Esophagus mucosa (tissue), 1 donor: ENCODE measurements at regions not wholly inside any gene's neighbourhood (a gene's known extent, or its start where the extent isn't known, plus 50 kb on each side); places are given as distances from the start of the nearest gene placed in this dataset.
"Not testable (repeated sequence)": the region's sequence is repeated elsewhere in the genome, so short reads cannot be mapped to it uniquely, and the experiment has no call there.

Experiments
- ATAC-seq: fragments of 200-7000 bp; cut with Tn5 transposase; one replicate; pipeline ENCODE4 v1.9.1; 2020
- donor health status: DM: yes; HTN: yes; CAD: no.

DNA sequence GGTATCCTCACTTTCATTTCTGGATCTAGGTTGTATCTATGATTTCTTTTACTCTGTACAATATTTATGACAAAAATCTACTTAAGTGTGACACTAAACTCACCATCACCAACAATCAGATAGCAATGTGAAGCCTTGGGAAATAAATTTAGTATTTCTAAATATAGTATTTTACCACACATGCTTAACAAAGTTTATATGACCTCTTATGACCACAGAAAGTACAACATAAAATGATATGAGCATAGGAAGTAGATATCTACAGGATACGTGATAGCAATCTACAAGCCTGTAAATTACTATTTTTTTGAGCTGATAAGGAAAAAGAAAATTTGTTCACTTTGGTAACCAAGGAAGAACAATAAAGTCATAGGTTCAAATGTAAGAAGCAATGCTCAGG is 910.4 kb upstream of the CITED2 start:
- no peak for ATAC-seq

GRCh38 chr6:140283197-140283596 is 908.7 kb upstream of the CITED2 start:
- ATAC-seq: no peak

DNA sequence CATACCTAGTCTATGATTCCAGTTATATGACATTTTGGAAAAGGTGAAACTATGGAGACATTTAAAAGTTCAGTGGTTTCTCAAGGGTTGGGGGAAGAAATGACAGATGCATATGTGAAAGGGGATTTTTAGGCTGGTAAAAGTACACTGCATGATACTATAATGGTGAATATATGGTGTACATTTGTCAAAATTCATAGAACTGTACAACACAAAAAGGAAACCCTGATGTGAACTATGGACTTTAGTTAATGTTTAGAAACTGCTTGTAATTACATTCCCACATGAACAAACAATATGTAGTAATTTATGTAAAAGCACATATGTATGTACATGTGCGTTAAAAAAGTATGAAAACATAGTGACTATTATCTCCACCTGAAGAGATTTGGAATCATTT is 907.3 kb upstream of the CITED2 start:
- ATAC-seq: no peak

GRCh38 chr6:140281236-140281635 is 906.8 kb upstream of the CITED2 start:
- no peak for ATAC-seq

DNA sequence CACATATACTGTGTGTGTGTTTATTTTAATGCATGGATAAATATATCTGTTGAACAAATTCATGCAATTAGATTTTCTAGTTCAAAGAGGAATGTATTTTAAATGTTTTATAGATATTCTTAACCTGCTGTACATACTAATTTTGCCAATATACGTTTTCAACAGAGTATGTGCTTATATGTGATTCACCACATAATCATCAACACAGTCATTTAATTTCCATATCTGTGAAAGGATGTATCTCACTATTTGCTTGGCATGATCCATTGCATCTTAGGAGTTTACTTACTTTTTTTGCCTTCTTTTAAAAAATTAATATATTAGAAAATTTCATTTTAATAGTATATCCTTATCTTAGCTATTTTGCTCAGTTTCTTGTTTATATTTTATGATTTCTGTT is 902.3 kb upstream of the CITED2 start:
- no peak for ATAC-seq

DNA sequence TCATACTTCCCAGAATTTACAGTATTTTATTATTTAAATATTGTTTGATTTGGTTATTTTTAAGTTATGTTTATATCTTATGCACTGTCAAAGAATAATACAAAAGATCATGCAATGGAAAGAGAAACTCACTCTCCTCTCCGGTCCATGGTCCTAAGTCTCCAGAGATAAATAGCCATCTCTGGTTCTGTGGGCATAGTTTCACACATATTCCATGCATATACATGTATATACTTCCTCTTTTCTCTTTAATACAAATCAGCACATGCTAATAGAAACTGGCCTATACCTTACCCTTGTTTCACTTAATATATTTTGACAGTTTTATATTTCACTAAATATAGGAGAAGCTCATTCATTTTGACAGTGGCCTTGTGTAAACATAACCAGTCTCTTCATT is 901.7 kb upstream of the CITED2 start:
- no peak for ATAC-seq

- no peak for ATAC-seq
Measured at GRCh38 chr6:140275725-140276124, 901.3 kb upstream of the CITED2 start.

DNA sequence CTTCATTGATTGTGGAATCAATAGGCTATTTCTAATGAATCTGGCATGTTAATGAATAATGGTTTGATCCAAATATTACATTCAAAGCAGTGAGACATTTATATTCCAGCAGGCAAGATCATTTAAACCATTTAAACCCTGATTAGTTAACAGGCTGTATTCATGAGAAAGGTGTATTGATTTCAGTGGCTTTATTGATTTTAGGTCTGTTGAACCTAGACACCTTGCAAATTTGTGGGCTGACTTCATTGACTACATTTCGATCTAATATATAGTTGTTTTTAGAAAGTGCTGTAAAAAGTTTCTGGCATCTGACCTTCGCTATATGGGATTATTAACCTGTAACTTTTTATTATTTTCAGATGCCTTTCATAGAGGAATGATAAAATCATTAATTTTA is 900.1 kb upstream of the CITED2 start:
- ATAC-seq: no peak

GRCh38 chr6:140271759-140272377 is 897.4 kb upstream of the CITED2 start:
- no peak for ATAC-seq

GRCh38 chr6:140269591-140270165 is 895.2 kb upstream of the CITED2 start:
- ATAC-seq: peak; percentile 90

DNA sequence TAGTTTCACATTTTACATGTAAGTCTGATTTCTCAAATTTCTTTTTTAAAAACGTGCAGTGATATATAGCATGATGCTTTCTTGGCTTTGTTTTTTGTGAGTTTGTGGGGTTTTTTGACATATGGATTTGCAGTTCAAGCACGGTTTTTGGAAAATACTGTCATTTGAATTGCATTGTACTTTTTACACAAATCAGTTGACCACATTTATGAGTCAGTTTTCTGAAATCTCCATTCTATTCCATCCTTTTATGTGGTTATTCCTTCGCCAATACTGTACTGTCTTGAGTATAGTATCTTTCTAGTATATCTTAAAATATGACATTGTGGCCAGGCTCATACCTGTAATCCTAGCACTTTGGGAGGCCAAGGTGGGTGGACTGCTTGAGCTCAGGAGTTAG is 890.0 kb upstream of the CITED2 start:
- ATAC-seq: no peak

DNA sequence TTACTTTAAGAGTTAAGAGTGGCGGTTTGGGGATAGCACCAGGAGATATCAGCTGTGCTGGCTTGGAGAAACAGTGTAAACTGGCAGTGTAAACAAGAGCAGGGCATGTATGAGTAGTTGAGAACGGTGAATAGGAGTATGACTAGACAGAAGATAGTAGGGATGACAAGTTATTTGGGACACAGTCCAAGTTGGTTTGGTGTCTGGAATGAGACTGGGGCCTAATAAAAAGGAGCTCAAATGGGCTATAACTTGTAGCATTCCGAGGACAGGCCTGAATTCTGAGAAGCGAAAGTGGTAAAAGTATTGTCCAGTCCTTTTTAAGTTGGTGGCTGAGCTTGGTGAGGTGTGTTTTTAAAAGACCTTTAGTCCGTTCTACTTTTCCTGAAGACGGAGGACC is 883.9 kb upstream of the CITED2 start:
- not testable (repeated sequence) for ATAC-seq

GRCh38 chr6:140256248-140256647 is 881.8 kb upstream of the CITED2 start:
- ATAC-seq: no peak

GRCh38 chr6:140253096-140253495 is 878.6 kb upstream of the CITED2 start:
- ATAC-seq: no peak

DNA sequence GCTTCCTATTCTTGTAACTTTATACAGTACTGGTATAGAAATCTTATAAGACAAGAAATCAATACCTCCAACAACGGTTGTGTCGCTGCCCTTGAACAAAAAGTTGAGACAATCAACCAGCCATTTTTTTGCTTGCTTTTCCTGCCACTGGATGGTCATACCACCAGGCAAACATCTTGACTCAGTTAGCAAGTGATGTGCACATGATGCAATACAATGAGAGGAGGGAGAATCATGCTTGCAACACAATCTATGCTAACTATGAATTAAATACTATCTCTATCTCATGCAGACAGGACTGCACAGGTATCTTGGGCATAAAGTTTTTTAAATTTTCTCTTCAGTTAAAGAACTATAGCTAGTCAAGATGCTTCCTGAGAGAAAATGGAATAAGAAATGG is 877.7 kb upstream of the CITED2 start:
- no peak for ATAC-seq

DNA sequence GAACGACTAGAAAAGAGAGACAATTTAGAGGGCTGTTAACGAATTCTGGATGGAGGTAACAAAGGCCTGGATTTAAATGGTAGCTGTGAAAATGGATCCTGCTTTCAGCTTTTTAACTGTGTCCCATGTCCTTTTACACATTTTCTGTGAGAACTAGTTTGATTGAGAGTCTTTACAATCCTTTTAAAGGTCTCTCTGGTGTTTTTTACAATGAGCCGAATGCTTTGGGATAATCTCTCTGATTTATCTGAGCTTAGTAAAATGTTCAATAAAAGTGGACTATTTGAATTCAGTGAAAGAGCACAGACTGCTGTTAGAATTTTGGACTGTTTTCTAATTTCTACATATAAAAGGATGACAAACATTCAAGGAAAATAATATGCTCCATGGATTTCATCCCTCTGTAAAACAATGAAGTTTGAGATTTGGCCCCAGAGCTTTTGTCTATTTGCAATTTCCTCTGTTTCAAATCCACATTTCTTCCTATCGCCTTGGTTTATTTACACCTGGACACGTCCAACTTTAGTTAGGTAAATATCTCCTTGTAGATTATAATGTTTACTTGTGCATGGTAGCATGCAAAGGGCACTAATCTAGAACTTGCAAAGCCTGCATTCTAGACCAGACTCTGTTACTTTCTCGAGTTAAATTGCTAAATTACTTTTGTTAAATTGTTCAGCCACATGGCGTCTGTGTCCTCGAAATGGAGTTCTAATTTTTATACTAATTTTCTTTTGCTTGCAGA is 871.0 kb upstream of the CITED2 start:
- ATAC-seq: no peak

DNA sequence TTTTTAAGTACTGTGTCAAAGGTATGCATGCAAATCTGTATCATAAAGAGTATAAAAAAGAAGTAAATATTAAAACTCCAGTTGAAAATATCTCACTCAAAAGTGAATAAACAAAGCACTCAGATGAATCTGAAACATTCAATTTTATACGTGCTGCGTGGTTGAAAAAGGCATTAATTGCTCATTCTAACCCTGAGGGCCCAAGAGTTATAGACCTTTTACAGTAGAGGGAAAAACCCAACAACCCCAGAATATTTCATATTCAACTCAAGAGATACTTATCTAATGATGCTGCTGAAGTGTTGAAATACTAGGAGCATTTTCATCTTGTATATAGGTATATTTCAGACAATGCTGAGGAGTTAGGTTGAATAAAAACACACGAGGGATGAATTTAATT is 862.8 kb upstream of the CITED2 start:
- no peak for ATAC-seq

GRCh38 chr6:140236732-140237131 is 862.3 kb upstream of the CITED2 start:
- ATAC-seq: no peak

DNA sequence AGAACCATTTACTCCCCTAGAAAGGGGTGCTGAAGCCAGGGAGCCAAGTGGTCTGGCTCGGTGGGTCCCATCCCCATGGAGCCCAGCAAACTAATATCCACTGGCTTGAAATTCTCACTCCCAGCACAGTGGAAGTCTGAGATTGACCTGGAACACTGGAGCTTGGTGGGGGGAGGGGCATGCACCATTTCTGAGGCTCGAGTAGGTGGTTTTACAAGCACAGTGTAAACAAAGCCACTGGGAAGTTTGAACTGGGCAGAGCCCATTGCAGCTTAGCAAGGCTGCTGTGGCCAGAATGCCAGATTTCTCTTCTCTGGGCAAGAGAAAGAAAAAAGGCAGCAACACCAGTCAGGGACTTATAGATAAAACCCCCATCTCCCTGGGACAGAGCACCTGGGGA is 855.8 kb upstream of the CITED2 start:
- no peak for ATAC-seq

DNA sequence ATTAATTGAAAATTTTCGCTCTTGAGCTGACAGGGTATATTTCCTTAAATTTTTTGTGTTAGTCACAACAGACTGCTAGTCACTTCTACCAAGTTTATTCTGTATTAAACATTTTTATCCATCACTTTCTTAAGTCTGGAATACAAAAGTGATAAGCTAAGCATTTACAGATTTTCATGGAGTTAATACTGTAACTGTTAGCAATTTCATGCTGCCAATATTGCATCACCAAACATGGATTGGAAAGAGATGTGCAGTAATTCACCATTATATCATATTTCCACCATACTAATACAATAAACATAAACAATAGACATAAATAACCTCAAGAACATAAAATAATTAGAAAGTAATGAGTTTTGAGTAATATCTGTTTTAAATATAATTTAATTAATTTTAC is 854.0 kb upstream of the CITED2 start:
- ATAC-seq: no peak

DNA sequence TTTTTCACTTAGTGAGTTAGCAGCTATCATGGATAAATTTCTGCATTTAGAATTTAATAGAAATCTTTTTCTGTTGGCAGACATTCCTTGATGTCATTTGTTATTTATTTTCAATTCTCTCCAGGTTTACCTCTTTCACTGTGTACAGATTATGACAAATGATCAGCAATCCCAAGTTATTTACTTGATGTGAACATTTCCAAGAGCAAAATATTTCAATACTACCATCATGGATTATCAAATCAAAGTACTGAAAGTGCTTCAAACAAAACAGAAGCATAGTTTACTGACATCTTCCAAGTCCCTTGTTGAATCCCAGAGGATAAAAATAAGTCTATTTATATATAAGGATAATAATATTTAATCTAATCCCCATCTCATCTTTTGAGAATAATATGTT is 852.2 kb upstream of the CITED2 start:
- ATAC-seq: no peak

GRCh38 chr6:140225701-140226436 is 851.4 kb upstream of the CITED2 start:
- ATAC-seq: no peak

GRCh38 chr6:140217283-140217682 is 842.8 kb upstream of the CITED2 start:
- no peak for ATAC-seq

- ATAC-seq: no peak
Measured at GRCh38 chr6:140209775-140210174, 835.3 kb upstream of the CITED2 start.
